Lower lobe of right lung (tissue), 2 donors: ENCODE measurements at regions not wholly inside any gene's neighbourhood (a gene's known extent, or its start where the extent isn't known, plus 50 kb on each side); places are given as distances from the start of the nearest gene placed in this dataset.

Source experiments
- ATAC-seq, 2 donors: fragments of 200-7000 bp; cut with Tn5 transposase; one replicate each; pipeline ENCODE4 v1.9.1; 2020 to 2022; ENCODE audit warnings: mild to moderate bottlenecking in 2 of 2, moderate library complexity in 2 of 2
- DNase-seq: peaks from one replicate; pipeline ENCODE4 v3.0.0-alpha.2; 2020
- H3K27ac ChIP-seq: fragments of 200-600 bp; one replicate; pipeline ENCODE4 v1.8.0; 2022
- H3K27me3 ChIP-seq: fragments of 200-600 bp; one replicate; pipeline ENCODE4 v1.8.0; 2022; ENCODE audit warnings: low read depth
- H3K36me3 ChIP-seq: fragments of 200-600 bp; one replicate; pipeline ENCODE4 v1.8.0; 2022; ENCODE audit warnings: mild to moderate bottlenecking
- H3K4me1 ChIP-seq: fragments of 200-600 bp; one replicate; pipeline ENCODE4 v1.8.0; 2022
- H3K4me3 ChIP-seq: fragments of 200-600 bp; one replicate; pipeline ENCODE4 v1.8.0; 2022; ENCODE audit warnings: mild to moderate bottlenecking
- H3K9me3 ChIP-seq: fragments of 200-600 bp; one replicate; pipeline ENCODE4 v1.8.0; 2022
- intact Hi-C: fragments of 100-400 bp; cut with DNase I; formaldehyde crosslinking; loops from one replicate; pipeline ENCODE4 v1.11.0; 2022
- TF ChIP-seq, protein P1 (sequence below): fragments of 200-600 bp; IDR thresholded peaks from one replicate; pipeline ENCODE4 v1.8.0; 2022; ENCODE audit warnings: antibody characterized with exemption, mild to moderate bottlenecking
- donor health status: DM: no; HTN: yes; CAD: no; lungs with severe emphysema.

DNA sequence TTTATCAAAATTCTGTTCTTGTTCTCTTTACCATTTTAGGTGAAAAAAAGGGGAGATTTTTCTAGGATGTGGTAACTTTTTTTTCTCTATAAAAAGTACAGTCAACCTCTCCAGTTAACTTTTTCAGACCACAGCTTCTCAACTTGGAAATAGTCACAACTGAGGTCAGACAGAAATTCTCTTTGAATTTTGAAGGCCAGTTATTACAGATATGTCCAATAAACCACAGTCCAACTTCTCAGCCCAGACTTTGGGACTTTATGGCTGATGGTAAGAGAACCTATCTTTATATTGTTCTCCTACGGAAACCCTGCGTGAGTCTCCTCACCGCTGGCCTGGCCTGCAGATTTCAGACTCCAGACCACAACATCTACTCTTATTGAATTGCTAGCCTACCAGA is 176.7 kb downstream of the DACT1 start:
- H3K9me3 ChIP-seq: no peaks in the 10 kb centered on the region
- no peaks in the 10 kb centered on the region for H3K27me3 ChIP-seq
- H3K36me3 ChIP-seq: no peaks in the 10 kb centered on the region
- DNase-seq: no peak
- no peak overlapping the region for H3K4me3 ChIP-seq
- TF ChIP-seq, protein P1, sequence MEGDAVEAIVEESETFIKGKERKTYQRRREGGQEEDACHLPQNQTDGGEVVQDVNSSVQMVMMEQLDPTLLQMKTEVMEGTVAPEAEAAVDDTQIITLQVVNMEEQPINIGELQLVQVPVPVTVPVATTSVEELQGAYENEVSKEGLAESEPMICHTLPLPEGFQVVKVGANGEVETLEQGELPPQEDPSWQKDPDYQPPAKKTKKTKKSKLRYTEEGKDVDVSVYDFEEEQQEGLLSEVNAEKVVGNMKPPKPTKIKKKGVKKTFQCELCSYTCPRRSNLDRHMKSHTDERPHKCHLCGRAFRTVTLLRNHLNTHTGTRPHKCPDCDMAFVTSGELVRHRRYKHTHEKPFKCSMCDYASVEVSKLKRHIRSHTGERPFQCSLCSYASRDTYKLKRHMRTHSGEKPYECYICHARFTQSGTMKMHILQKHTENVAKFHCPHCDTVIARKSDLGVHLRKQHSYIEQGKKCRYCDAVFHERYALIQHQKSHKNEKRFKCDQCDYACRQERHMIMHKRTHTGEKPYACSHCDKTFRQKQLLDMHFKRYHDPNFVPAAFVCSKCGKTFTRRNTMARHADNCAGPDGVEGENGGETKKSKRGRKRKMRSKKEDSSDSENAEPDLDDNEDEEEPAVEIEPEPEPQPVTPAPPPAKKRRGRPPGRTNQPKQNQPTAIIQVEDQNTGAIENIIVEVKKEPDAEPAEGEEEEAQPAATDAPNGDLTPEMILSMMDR: no peak
- no peaks in the 10 kb centered on the region for H3K4me1 ChIP-seq
- ATAC-seq: no peak
- no peak overlapping the region for H3K27ac ChIP-seq
- intact Hi-C loops: no loop called here

DNA sequence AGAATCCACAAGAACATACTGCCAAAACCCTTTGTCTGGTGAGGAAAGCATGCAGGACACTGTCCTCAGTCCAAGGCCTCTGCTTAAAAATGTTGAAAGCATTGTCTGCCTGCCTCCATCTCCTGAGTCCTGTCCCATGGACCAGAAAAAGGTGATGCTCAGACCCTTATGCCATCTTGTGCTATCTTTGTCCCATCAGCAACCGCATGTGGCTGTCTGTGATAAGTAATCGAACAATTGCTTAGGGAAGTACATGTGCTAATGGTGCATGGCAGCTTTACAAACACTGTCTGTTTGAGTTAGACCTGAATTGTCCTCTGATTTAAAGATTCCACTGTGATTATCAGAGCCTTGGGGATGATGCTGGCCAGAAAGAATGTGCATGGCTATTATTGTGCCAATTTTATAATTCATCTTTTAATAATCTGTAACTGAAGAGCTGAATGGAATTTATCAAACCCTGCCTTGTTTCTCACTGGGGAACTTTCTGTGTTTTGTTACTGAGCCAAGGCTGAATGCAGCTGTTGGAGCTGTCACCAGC is 177.5 kb downstream of the DACT1 start:
- H3K9me3 ChIP-seq: no peaks in the 10 kb centered on the region
- TF ChIP-seq, protein P1: no peak
- intact Hi-C loops: no loop called here

DNA sequence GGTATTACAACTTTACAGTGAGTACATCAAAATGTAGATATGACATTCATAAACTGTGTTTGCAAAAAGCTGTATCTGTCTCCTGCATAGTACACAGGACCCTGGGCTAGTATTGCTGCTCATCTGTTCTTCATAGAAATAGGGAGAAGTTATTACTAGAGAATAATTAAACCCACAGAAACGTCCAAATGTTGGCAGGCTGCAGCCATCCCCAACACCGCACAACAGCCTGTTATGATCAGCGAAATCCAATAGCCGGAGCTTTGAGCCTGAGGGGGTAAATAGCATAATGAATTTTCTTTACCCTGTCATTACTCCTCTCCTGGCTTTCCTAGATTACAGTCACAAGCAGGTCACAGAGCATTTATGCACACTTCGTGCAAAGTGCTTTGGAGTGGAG is 178.0 kb downstream of the DACT1 start:
- Histone ChIP-seq H3K9me3 (no peaks in the 10 kb centered on the region), H3K27ac (no peak overlapping the region), H3K36me3 (no peaks in the 10 kb centered on the region), H3K4me3 (no peak overlapping the region), H3K27me3 (no peaks in the 10 kb centered on the region), H3K4me1 (no peaks in the 10 kb centered on the region)
- TF ChIP-seq, protein P1: no peak
- ATAC-seq (no peak), DNase-seq (no peak)
- intact Hi-C loops: no loop called here

More for the DNA sequence above, 177.5 kb downstream of the DACT1 start:
- no peak for DNase-seq
- no peaks in the 10 kb centered on the region for H3K36me3 ChIP-seq
- no peaks in the 10 kb centered on the region for H3K4me1 ChIP-seq
- H3K4me3 ChIP-seq: no peak overlapping the region
- H3K27me3 ChIP-seq: no peaks in the 10 kb centered on the region
- no peak overlapping the region for H3K27ac ChIP-seq
- ATAC-seq: no peak

DNA sequence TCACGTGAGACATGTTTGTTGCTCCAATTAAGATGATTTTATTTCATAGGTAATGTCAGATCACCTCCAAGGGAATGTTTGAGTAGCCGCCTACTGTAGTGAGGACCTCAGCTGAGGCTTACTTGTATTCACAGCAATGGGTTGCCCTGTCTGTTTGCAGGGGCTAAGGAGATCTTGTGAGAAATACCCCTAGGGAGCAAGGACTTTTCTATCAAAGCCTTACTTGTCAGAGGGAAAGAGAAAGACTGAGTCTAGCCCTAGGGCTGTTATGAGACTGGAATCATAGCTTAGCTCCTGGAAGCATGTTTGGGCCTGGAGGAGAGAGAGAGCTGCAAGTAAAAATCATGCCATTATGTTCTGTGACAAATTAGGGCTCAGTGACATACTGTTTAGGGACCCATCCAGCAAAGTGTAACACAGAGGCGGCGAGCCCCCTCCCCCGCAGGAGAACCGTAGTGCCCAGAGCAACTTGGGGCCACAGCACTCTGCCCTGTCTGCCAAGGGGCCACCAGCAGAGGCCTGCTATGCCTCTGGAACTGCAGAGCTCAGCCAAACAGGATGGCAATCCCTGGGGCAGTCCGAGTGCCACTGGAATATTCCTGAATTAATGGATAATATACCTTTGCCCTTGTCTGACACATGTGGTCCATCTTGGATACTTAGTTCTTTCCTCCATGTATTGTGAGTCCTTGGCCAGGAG is 178.8 kb downstream of the DACT1 start:
- Histone ChIP-seq H3K4me1 (no peaks in the 10 kb centered on the region), H3K9me3 (no peaks in the 10 kb centered on the region), H3K27me3 (no peaks in the 10 kb centered on the region), H3K36me3 (no peaks in the 10 kb centered on the region), H3K4me3 (no peak overlapping the region), H3K27ac (no peak overlapping the region)
- no peak for ATAC-seq
- intact Hi-C loops: no loop called here
- no peak for DNase-seq
- TF ChIP-seq, protein P1: no peak

DNA sequence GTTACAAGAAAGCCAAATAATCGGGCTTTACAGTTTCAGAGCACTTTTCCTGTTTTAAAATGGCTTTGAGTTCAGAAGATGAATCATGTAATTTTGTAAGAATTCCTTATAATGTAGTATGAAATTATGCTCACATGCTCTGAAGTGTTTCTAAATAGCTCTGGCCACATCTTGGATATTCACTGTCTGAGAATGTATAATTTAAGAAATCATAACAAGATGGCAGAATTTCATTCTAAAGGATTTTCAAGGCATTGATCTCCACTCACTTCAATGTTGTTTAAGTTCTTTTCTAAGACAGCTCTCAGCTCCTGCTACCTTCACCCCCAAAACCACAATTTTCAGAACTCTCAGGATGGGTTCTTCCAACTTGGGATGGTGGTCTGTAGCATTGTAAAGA is 180.1 kb downstream of the DACT1 start:
- H3K27me3 ChIP-seq: no peaks in the 10 kb centered on the region
- ATAC-seq (no peak), DNase-seq (no peak)
- no peaks in the 10 kb centered on the region for H3K4me1 ChIP-seq
- TF ChIP-seq, protein P1: no peak
- H3K27ac ChIP-seq: no peak overlapping the region
- no peaks in the 10 kb centered on the region for H3K9me3 ChIP-seq
- H3K36me3 ChIP-seq: no peaks in the 10 kb centered on the region
- H3K4me3 ChIP-seq: no peak overlapping the region
- intact Hi-C loops: no loop called here
